ENCODE measurements at regions not wholly inside any gene's neighbourhood (a gene's known extent, or its start where the extent isn't known, plus 50 kb on each side); places are given as distances from the start of the nearest gene placed in this dataset.

GRCh38 chr12:107503129-107503855 lies 182.3 kb upstream of the PWP1 start (continued):
- TF ChIP-seq, protein P1, sequence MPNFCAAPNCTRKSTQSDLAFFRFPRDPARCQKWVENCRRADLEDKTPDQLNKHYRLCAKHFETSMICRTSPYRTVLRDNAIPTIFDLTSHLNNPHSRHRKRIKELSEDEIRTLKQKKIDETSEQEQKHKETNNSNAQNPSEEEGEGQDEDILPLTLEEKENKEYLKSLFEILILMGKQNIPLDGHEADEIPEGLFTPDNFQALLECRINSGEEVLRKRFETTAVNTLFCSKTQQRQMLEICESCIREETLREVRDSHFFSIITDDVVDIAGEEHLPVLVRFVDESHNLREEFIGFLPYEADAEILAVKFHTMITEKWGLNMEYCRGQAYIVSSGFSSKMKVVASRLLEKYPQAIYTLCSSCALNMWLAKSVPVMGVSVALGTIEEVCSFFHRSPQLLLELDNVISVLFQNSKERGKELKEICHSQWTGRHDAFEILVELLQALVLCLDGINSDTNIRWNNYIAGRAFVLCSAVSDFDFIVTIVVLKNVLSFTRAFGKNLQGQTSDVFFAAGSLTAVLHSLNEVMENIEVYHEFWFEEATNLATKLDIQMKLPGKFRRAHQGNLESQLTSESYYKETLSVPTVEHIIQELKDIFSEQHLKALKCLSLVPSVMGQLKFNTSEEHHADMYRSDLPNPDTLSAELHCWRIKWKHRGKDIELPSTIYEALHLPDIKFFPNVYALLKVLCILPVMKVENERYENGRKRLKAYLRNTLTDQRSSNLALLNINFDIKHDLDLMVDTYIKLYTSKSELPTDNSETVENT (CRISPR knock-in tag; IDR thresholded peaks at IDR 0.05): no peak
- no peak for TF ChIP-seq PCBP2 (IDR thresholded peaks at IDR 0.05; ENCODE audit: low read depth, low read length, poor library complexity, severe bottlenecking)
- no peak for TF ChIP-seq NFRKB (IDR thresholded peaks at IDR 0.05; ENCODE audit: low read depth)
- TF ChIP-seq NR0B1 (IDR thresholded peaks at IDR 0.05; ENCODE audit: partially characterized antibody): no peak
- no peak for TF ChIP-seq USF2 (CRISPR knock-in tag; IDR thresholded peaks at IDR 0.05)
- TF ChIP-seq HDAC6 (IDR thresholded peaks at IDR 0.05; ENCODE audit: low read depth, low read length): no peak
